ENCODE measurements at regions not wholly inside any gene's neighbourhood (a gene's known extent, or its start where the extent isn't known, plus 50 kb on each side); places are given as distances from the start of the nearest gene placed in this dataset.

- H3K4me1 Mint-ChIP-seq (ENCODE audit: low read depth, unreplicated experiment) = peaks cover 4% of the 10 kb centered on the region
- TF ChIP-seq CTCF (IDR thresholded peaks at IDR 0.05; ENCODE audit: insufficient read depth in 1 of 2, low read depth in 1 of 2, low read length in 1 of 2, severe bottlenecking in 1 of 2, unreplicated experiment in 1 of 2) = no peak
- POLR2A ChIA-PET = no interaction called here
- intact Hi-C loops (cut with micrococcal nuclease; ENCODE audit: unreplicated experiment) = no loop called here
- H3K36me3 Mint-ChIP-seq (ENCODE audit: insufficient read depth, unreplicated experiment) = no peaks in the 10 kb centered on the region
- peaks cover under 1% of the 10 kb centered on the region; the same call in 1 of the 2 replicates for H3K4me1 ChIP-seq
- H3K4me3 ChIP-seq (ENCODE audit: low read depth, low read length) = no peak overlapping the region
- no peak overlapping the region for H3K27ac Mint-ChIP-seq (ENCODE audit: unreplicated experiment)
- no peaks in the 10 kb centered on the region for H3K9me3 Mint-ChIP-seq (ENCODE audit: unreplicated experiment)
- no peaks in the 10 kb centered on the region for H3K27me3 ChIP-seq (replicated peaks; ENCODE audit: control insufficient read depth, insufficient read depth, low read length)
- H3K4me3 Mint-ChIP-seq (ENCODE audit: unreplicated experiment) = no peak overlapping the region
- H3K9me3 ChIP-seq = no peaks in the 10 kb centered on the region
- no peak for DNase-seq
- no peaks in the 10 kb centered on the region for H3K36me3 ChIP-seq (ENCODE audit: control insufficient read depth, insufficient read depth, low read length)
- CTCF ChIA-PET = no interaction called here
- no TSS peak for BruUV-seq (replicated peaks)
- no peaks in the 10 kb centered on the region for H3K27me3 Mint-ChIP-seq (ENCODE audit: insufficient read depth, unreplicated experiment)
These were observed 145.7 kb upstream of the NECTIN1 start for GRCh38 chr11:119874660-119875238.

GRCh38 chr11:119873761-119874421, 144.9 kb upstream of the NECTIN1 start:
- ChIA-PET POLR2A (no interaction called here), CTCF (no interaction called here)
- no peak for DNase-seq
- H3K4me3 Mint-ChIP-seq (ENCODE audit: unreplicated experiment) = no peak overlapping the region
- intact Hi-C loops (cut with micrococcal nuclease; ENCODE audit: unreplicated experiment) = no loop called here
- H3K9me3 Mint-ChIP-seq (ENCODE audit: unreplicated experiment) = no peaks in the 10 kb centered on the region
- no peak overlapping the region for H3K27ac Mint-ChIP-seq (ENCODE audit: unreplicated experiment)
- H3K36me3 Mint-ChIP-seq (ENCODE audit: insufficient read depth, unreplicated experiment) = no peaks in the 10 kb centered on the region
- H3K27me3 Mint-ChIP-seq (ENCODE audit: insufficient read depth, unreplicated experiment) = no peaks in the 10 kb centered on the region
- no TSS peak for BruUV-seq (replicated peaks)
- no peak for TF ChIP-seq CTCF (IDR thresholded peaks at IDR 0.05; ENCODE audit: insufficient read depth in 1 of 2, low read depth in 1 of 2, low read length in 1 of 2, severe bottlenecking in 1 of 2, unreplicated experiment in 1 of 2)
- Histone ChIP-seq H3K36me3 (ENCODE audit: control insufficient read depth, insufficient read depth, low read length) (no peaks in the 10 kb centered on the region), H3K4me1 (no peaks in the 10 kb centered on the region), H3K9me3 (no peaks in the 10 kb centered on the region), H3K27me3 (replicated peaks; ENCODE audit: control insufficient read depth, insufficient read depth, low read length) (no peaks in the 10 kb centered on the region), H3K4me3 (ENCODE audit: low read depth, low read length) (no peak overlapping the region)
- H3K4me1 Mint-ChIP-seq (ENCODE audit: low read depth, unreplicated experiment) = no peaks in the 10 kb centered on the region

- no peaks in the 10 kb centered on the region for H3K4me1 ChIP-seq
- CTCF ChIA-PET = no interaction called here
- no peak overlapping the region for H3K4me3 ChIP-seq (ENCODE audit: low read depth, low read length)
- no TSS peak for BruUV-seq (replicated peaks)
- no peak for TF ChIP-seq CTCF (IDR thresholded peaks at IDR 0.05; ENCODE audit: insufficient read depth in 1 of 2, low read depth in 1 of 2, low read length in 1 of 2, severe bottlenecking in 1 of 2, unreplicated experiment in 1 of 2)
- Mint-ChIP-seq H3K9me3 (ENCODE audit: unreplicated experiment) (no peaks in the 10 kb centered on the region), H3K36me3 (ENCODE audit: insufficient read depth, unreplicated experiment) (no peaks in the 10 kb centered on the region), H3K4me3 (ENCODE audit: unreplicated experiment) (no peak overlapping the region), H3K27ac (ENCODE audit: unreplicated experiment) (no peak overlapping the region), H3K4me1 (ENCODE audit: low read depth, unreplicated experiment) (no peaks in the 10 kb centered on the region), H3K27me3 (ENCODE audit: insufficient read depth, unreplicated experiment) (no peaks in the 10 kb centered on the region)
- intact Hi-C loops (cut with micrococcal nuclease; ENCODE audit: unreplicated experiment) = no loop called here
- no peaks in the 10 kb centered on the region for H3K9me3 ChIP-seq
- H3K36me3 ChIP-seq (ENCODE audit: control insufficient read depth, insufficient read depth, low read length) = no peaks in the 10 kb centered on the region
- no peaks in the 10 kb centered on the region for H3K27me3 ChIP-seq (replicated peaks; ENCODE audit: control insufficient read depth, insufficient read depth, low read length)
- no peak for DNase-seq
- POLR2A ChIA-PET = no interaction called here
These were observed 143.8 kb upstream of the NECTIN1 start for GRCh38 chr11:119872611-119873310.

Data from Caco-2 (cell line).